Retina (tissue), 1 donor: ENCODE measurements at regions not wholly inside any gene's neighbourhood (a gene's known extent, or its start where the extent isn't known, plus 50 kb on each side); places are given as distances from the start of the nearest gene placed in this dataset.
"Not testable (repeated sequence)": the region's sequence is repeated elsewhere in the genome, so short reads cannot be mapped to it uniquely, and the experiment has no call there.

Source experiments
- DNase-seq: peaks from one replicate; pipeline ENCODE4 v3.0.0-alpha.2; 2016

DNA sequence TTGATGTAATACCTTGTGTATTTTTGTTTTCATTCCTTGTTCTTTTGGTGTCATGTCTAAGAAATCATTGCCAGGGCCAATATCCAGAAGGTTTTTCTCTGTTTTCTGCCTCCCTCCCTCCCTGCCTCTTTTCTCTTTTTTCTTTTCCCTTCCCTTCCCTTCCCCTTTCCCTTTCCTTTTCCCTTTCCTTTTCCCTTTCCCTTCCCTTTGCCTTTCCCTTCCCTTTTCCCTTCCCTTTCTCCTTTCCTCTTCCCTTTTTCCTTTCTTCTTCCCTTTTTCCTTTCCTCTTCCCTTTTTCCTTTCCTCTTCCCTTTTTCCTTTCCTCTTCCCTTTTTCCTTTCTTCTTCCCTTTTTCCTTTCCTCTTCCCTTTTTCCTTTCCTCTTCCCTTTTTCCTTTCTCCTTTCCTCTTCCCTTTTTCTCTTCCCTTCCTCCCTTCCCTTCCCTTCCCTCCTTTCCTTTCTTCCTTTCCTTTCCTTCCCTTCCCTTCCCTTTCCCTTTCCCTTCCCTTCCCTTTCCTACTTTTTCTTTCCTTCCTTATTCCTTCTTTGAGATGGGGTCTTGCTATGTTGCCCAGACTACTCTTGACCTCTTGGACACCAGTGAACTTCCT is 646.1 kb downstream of the RAPGEF2 start:
- DNase-seq = no peak

DNA sequence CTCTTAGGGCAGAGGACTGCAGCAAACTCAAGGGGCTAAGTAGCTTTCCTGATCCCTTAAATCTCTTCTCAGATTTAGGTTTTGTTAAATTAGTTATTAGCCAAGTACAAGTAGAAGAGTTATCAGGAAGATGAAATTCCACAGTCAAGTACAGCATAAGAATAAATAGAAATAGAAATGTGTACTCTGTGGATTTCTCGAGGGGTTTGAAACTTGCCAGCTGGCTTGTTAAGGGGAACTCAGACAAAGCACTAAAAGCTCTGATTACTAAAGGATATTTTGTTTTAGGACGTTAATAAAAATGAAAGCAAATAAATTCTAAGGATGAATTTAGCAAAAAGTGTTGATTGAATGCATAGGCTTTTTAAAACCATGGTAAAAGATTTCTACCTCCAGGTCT is 654.6 kb downstream of the RAPGEF2 start:
- DNase-seq = no peak

- no peak for DNase-seq
Observed at GRCh38 chr4:159758061-159758460, 655.2 kb downstream of the RAPGEF2 start.

GRCh38 chr4:159762672-159763071 is 659.8 kb downstream of the RAPGEF2 start:
- no peak for DNase-seq

GRCh38 chr4:159764343-159764952 is 661.6 kb downstream of the RAPGEF2 start:
- peak; percentile 69 for DNase-seq

- DNase-seq = no peak
Observed at GRCh38 chr4:159765382-159765781, 662.5 kb downstream of the RAPGEF2 start.

DNA sequence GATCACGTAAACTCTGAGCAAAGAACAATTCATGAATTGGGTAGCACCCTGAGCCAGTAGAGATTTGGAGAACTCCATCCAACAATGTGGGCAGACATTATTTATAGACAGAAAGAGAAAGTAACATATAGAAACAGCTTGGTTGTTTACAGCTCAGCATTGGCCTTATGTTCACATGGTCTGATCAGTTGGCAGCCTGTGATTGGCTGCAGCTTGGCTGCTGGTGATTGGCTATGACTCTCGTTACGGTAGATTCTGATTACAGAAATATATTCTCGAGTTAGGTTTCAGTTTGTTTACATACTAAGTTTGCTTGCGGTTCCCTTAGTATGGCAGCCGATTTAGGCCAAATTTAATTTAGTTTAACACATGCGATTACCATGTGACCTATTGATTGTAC is 663.4 kb downstream of the RAPGEF2 start:
- DNase-seq = no peak

- DNase-seq = no peak
Observed at GRCh38 chr4:159767406-159767805, 664.5 kb downstream of the RAPGEF2 start.

DNA sequence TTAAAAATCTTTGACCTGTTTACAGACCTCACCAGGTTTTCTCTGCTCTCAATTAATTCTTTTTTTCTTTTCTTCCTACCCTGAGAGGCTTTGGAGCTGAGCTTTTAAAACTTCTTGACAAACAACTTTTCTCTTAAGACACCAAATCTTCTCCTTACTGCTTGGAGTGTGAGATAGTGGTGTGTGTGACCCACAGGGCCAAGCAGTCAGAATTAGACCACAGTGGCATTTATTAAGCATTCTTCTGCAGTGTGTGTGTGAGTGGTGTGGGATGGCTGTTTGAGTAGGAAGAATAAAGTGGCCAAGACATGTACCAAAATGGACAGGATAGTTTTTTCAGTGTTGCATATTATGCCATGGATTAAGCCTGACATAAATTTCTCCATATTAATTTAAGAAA is 665.1 kb downstream of the RAPGEF2 start:
- DNase-seq = no peak

- DNase-seq = no peak
Observed at GRCh38 chr4:159770401-159770800, 667.5 kb downstream of the RAPGEF2 start.

DNA sequence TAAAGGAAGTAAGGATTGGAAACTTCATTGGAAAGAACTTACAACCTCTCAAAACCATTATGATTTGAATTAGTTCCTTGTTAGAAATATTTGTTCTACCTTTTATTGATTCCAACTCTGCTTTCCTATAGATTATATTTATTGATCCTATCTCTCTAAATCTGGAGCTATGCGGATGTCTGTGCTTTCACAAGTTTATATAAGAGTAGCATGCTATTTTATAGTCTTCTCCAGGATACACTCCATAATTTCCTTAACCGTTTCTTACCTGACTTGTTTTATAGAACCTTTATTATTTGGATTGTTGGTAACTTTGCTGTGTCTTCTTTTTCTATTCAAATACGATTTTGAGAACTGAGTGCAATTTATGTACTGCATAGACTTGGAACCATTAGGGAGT is 668.1 kb downstream of the RAPGEF2 start:
- no peak for DNase-seq

- DNase-seq = peak; percentile 3
Observed at GRCh38 chr4:159776961-159777360, 674.1 kb downstream of the RAPGEF2 start.

GRCh38 chr4:159777689-159778088 is 674.8 kb downstream of the RAPGEF2 start:
- DNase-seq = no peak

DNA sequence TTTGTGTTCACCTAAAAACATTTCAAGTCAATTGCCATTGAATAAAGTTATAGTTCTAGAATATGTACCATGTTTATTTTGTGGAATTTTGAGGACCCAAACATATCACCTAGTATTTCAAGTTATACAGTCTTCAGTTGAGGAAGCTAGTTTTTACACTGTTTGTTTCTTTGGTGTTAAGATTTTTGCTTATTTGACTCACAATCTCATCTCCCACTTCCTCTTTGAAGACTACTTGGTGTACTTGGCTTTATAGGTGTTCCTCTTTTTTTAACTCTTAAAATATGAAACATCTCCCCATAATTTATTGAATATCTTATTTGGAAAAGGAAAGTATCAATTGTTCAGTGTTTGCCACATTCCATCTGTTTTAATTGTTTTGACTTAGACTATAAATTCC is 675.4 kb downstream of the RAPGEF2 start:
- DNase-seq = no peak

DNA sequence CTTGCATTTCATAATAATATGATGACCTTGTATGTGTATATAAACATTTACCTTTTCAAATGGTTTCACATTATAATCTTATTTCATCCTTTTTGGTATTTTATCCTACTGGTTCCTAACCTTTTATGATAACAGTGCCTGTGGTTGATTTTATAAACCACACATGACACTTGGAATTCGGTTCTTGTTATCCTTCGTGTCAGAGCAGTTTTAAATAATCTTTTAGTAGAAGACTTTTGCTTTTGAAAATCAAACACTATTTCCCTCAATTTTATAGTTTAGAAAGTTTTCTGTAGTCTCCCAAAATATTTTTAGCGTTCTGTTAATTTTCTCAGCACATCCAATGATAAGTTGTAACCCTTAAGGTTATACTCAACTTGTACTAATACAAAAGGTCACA is 676.8 kb downstream of the RAPGEF2 start:
- no peak for DNase-seq

GRCh38 chr4:159780196-159780922 is 677.5 kb downstream of the RAPGEF2 start:
- DNase-seq = no peak

DNA sequence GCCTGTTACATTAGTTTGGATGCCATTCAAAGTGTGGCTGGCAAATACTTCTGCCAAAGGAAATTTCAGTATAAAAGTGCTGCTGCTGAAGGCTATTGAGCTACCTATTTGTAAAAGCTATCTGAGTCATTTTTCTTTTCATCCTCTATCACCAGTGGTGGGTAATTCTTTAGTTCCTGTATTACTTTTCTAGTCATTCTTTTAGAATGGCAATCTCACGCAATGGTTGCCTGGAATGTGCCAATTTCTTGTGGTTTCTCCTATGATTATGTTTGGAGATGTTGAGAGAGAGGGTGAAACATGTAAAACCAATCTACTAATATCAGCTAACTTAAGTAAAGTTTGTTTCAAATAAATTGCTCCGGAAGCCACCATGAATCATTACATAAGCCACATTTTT is 685.0 kb downstream of the RAPGEF2 start:
- no peak for DNase-seq

- DNase-seq = no peak
Observed at GRCh38 chr4:159791334-159791733, 688.5 kb downstream of the RAPGEF2 start.

DNA sequence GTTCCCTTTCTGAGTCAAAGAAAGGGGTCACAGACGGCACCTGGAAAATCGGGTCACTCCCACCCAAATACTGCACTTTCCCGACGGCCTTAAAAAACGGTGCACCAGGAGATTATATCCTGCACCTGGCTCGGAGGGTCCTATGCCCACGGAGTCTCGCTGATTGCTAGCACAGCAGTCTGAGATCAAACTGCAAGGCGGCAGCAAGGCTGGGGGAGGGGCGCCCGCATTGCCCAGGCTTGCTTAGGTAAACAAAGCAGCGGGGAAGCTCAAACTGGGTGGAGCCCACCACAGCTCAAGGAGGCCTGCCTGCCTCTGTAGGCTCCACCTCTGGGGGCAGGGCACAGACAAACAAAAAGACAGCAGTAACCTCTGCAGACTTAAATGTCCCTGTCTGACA is 701.7 kb downstream of the RAPGEF2 start:
- not testable (repeated sequence) for DNase-seq

- no peak for DNase-seq
Observed at GRCh38 chr4:159823743-159824142, 720.9 kb downstream of the RAPGEF2 start.

DNA sequence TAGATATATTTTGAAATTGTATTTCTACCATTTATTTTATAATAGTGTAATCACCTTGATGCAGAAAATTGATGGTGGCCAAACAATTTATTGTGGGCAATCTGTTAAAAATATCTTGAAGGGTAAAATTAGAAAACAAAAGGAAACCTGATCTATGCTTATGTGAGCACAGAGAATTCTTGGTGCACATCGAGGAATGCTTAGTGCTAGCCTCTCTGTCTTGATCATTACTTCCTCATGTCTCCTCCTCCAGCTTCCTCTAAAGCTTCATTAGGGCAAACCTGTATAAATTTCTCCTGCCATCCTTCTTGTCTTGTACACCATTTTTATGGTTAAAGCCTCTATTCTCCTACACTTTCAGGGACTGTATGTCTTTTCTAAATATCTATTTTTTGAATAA is 725.8 kb downstream of the RAPGEF2 start:
- DNase-seq = no peak

DNA sequence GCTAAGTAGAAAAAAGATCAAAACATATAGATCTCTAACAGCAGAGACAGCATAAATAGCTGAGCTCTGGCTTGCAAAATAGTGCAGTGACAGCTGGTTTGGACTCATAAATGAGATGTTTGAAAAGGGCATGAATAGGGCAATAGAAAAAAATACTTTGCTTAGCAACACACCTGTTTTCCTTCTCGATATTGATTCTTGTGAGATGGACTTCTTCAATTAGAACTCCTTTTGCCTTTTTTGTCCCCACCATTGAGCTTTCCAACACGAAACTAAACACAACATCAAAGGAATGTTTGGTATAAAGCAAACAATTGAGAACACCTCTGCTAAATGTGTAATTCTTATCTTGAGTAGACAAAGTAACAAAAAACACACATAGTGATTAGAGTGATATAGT is 726.3 kb downstream of the RAPGEF2 start:
- no peak for DNase-seq

- no peak for DNase-seq
Observed at GRCh38 chr4:159837071-159837470, 734.2 kb downstream of the RAPGEF2 start.

DNA sequence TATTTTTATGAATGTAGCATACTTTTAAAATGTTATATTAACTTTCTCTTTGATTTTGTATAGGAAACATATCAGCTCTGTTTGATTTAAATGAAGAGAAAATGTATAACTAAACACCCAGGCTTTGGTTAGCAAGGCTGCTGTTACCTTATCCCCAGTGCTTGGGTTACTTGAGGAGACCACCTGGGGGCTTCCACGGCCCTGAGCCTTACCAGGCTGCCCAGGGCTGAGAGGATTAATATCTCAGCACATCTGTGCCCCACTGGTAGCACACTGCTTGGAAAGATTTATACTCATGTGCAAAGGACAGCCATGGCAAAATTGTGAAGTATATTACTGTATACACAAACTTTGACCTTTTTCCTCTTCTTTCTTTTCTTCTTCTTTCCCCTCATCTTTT is 752.9 kb downstream of the RAPGEF2 start:
- DNase-seq = no peak
